SK-N-SH treated with all-trans-retinoic acid at 6 μM for 48 hours (cell line): ENCODE measurements at regions not wholly inside any gene's neighbourhood (a gene's known extent, or its start where the extent isn't known, plus 50 kb on each side); places are given as distances from the start of the nearest gene placed in this dataset.

Source experiments
- ATAC-seq: fragments of 200-7000 bp; cut with Tn5 transposase; 3 replicates; pipeline ENCODE4 v1.9.1; 2020; ENCODE audit warnings: mild to moderate bottlenecking, moderate library complexity
- ARNTL ChIP-seq: fragments of 450-650 bp; formaldehyde crosslinking; IDR thresholded peaks from 2 replicates; pipeline ENCODE4 v1.5.0; 2020; ENCODE audit warnings: low read depth, mild to moderate bottlenecking, moderate library complexity, borderline replicate concordance
- BACH2 ChIP-seq: fragments of 250-450 bp; sonication (Bioruptor Pico); IDR thresholded peaks from 2 replicates; pipeline ENCODE4 v1.9.0; 2021; ENCODE audit warnings: mild to moderate bottlenecking, borderline replicate concordance
- CSDC2 ChIP-seq: fragments of 250-450 bp; sonication (Bioruptor Pico); IDR thresholded peaks from 2 replicates; pipeline ENCODE4 v1.5.0; 2020; ENCODE audit warnings: mild to moderate bottlenecking, moderate library complexity
- ESRRG ChIP-seq: fragments of 250-450 bp; sonication (Bioruptor Pico); IDR thresholded peaks from 2 replicates; pipeline ENCODE4 v1.6.1; 2021; ENCODE audit warnings: mild to moderate bottlenecking
- GLIS3 ChIP-seq: fragments of 250-450 bp; sonication (Bioruptor Pico); IDR thresholded peaks from 2 replicates; pipeline ENCODE4 v1.5.0; 2020; ENCODE audit warnings: mild to moderate bottlenecking, moderate library complexity
- ISL1 ChIP-seq: fragments of 250-450 bp; sonication (Bioruptor Pico); IDR thresholded peaks from 2 replicates; pipeline ENCODE4 v2.1.2; 2022; ENCODE audit warnings: mild to moderate bottlenecking, moderate library complexity
- OSR1 ChIP-seq: fragments of 250-450 bp; sonication (Bioruptor Pico); IDR thresholded peaks from 2 replicates; pipeline ENCODE4 v1.8.0; 2022; ENCODE audit warnings: moderate library complexity, mild to moderate bottlenecking, inconsistent platforms
- PPARA ChIP-seq: fragments of 250-450 bp; sonication (Bioruptor Pico); IDR thresholded peaks from 2 replicates; pipeline ENCODE4 v1.5.0; 2020; ENCODE audit warnings: mild to moderate bottlenecking, borderline replicate concordance
- RARB ChIP-seq: fragments of 250-450 bp; sonication (Bioruptor Pico); IDR thresholded peaks from 2 replicates; pipeline ENCODE4 v1.8.0; 2021; ENCODE audit warnings: mild to moderate bottlenecking, moderate library complexity
- SNAI2 ChIP-seq: fragments of 250-450 bp; sonication (Bioruptor Pico); IDR thresholded peaks from 2 replicates; pipeline ENCODE4 v1.5.0; 2020; ENCODE audit warnings: mild to moderate bottlenecking, moderate library complexity
- TCF4 ChIP-seq: fragments of 250-450 bp; sonication (Bioruptor Pico); IDR thresholded peaks from 2 replicates; pipeline ENCODE4 v1.8.0; 2021; ENCODE audit warnings: mild to moderate bottlenecking, moderate library complexity, borderline replicate concordance
- TOX ChIP-seq: fragments of 250-450 bp; sonication (Bioruptor Pico); IDR thresholded peaks from 2 replicates; pipeline ENCODE4 v1.8.0; 2021; ENCODE audit warnings: mild to moderate bottlenecking, moderate library complexity, borderline replicate concordance
- ZC3H10 ChIP-seq: fragments of 250-450 bp; sonication (Bioruptor Pico); IDR thresholded peaks from 2 replicates; pipeline ENCODE4 v1.5.1; 2021; ENCODE audit warnings: mild to moderate bottlenecking, moderate library complexity
- ZFP3 ChIP-seq: fragments of 250-450 bp; sonication (Bioruptor Pico); IDR thresholded peaks from 2 replicates; pipeline ENCODE4 v1.5.0; 2020; ENCODE audit warnings: mild to moderate bottlenecking, moderate library complexity
- ZFP30 ChIP-seq: fragments of 450-650 bp; formaldehyde crosslinking; IDR thresholded peaks from 2 replicates; pipeline ENCODE4 v1.5.0; 2022; ENCODE audit warnings: mild to moderate bottlenecking, moderate library complexity
- ZNF565 ChIP-seq: fragments of 450-650 bp; formaldehyde crosslinking; conservative IDR thresholded peaks from 2 replicates; pipeline ENCODE4 v1.5.0; 2020; ENCODE audit warnings: low read depth, mild to moderate bottlenecking, moderate library complexity
- ZNF70 ChIP-seq: fragments of 450-650 bp; formaldehyde crosslinking; IDR thresholded peaks from 2 replicates; pipeline ENCODE4 v1.5.0; 2020; ENCODE audit warnings: mild to moderate bottlenecking, moderate library complexity
- TF ChIP-seq, protein P1 (sequence below): fragments of 250-450 bp; sonication (Bioruptor Pico); IDR thresholded peaks from 2 replicates; pipeline ENCODE4 v1.5.1; 2020; ENCODE audit warnings: low read depth, mild to moderate bottlenecking, moderate library complexity
- TF ChIP-seq, protein P2 (sequence below): fragments of 250-450 bp; sonication (Bioruptor Pico); IDR thresholded peaks from 2 replicates; pipeline ENCODE4 v1.8.0; 2020; ENCODE audit warnings: mild to moderate bottlenecking, moderate library complexity, borderline replicate concordance
- TF ChIP-seq, protein P3 (sequence below): fragments of 250-450 bp; sonication (Bioruptor Pico); IDR thresholded peaks from 2 replicates; pipeline ENCODE4 v1.8.0; 2021; ENCODE audit warnings: low read depth, mild to moderate bottlenecking, moderate library complexity, borderline replicate concordance
- TF ChIP-seq, protein P4 (sequence below): fragments of 250-450 bp; sonication (Bioruptor Pico); IDR thresholded peaks from 2 replicates; pipeline ENCODE4 v1.5.1; 2021; ENCODE audit warnings: mild to moderate bottlenecking, moderate library complexity

DNA sequence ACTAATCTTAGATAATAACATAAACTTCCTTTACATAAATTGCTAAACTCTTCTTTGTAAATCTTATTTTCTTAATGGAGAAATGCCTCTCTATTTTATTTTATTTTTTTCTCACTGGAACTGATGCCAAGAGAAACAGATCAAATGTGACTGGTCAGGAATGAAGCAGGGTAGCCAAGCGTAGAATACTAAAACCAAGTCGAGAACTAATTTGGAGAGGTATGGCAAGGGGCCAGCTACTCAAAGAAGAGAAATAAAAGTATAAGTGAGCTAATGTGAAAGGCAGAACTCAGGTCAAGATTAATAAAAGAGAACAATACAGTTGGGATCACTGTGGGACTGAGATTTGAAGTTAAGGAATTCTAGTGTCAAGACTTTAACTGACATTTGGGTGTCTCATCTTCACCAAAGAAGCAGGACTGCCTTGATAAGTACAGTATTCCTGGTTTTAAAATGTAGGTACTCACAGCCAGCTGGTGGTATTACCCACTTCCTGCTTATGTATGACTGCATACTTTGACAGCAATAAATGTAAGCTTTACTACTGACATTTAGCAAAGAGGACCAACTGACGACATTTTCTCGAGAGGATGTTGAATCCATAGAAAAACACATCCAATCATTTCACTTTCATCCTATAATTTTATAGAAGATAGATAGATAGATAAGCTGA, 1192.2 kb downstream of the EFNB2 start (continued):
- TF ChIP-seq ZFP30: no peak
- TF ChIP-seq TOX (CRISPR knock-in tag): no peak
- no peak for TF ChIP-seq BACH2 (CRISPR knock-in tag)
- TF ChIP-seq PPARA: no peak
- TF ChIP-seq, all 23 proteins: peak for 0

DNA sequence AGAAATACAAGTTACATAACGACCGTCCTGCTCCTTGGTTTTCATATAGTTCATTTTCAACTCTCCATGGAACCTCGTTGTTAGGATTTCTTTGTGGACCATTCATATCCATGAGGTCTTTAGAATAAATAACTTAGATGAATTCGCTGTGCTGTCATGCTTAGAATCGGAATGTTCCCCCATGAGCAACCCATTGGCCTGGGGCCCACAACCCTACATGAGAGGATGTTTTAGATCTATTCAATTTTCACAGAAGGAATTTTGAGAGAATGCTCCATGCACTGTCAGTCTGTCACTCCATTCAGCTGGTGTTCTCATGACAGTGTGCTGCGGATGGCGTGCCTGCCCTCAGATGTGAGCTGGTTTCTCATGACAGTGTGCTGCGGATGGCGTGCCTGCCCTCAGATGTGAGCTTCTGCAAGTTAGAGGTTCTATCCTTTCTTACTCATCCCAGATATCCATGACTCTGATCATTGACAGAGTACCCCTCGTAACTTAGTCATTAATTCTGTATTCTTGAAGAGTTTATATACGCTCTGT, 1193.1 kb downstream of the EFNB2 start:
- ATAC-seq: no peak
- TF ChIP-seq, protein P1, sequence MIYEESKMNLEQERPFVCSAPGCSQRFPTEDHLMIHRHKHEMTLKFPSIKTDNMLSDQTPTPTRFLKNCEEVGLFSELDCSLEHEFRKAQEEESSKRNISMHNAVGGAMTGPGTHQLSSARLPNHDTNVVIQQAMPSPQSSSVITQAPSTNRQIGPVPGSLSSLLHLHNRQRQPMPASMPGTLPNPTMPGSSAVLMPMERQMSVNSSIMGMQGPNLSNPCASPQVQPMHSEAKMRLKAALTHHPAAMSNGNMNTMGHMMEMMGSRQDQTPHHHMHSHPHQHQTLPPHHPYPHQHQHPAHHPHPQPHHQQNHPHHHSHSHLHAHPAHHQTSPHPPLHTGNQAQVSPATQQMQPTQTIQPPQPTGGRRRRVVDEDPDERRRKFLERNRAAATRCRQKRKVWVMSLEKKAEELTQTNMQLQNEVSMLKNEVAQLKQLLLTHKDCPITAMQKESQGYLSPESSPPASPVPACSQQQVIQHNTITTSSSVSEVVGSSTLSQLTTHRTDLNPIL (CRISPR knock-in tag): no peak

DNA sequence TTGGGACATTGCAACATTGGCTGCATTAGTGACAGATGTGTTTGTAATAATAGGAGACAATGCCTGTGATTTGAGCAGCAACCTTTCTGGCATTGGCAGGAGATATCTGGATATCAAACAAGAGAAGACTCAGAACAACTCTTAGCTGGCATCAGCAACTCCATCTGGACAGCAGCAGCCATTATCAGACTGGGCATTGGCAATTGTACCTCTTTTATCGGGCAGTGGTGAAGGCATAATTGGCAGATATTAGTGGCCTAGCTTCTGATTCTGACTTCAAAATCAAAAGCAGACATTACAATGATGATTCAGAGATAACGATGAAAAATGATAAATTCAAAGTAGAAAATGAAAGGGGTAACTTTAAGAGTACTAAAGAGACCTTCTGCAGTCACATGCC, 1193.7 kb downstream of the EFNB2 start:
- no peak for ATAC-seq
- TF ChIP-seq ISL1 (CRISPR knock-in tag): no peak
- no peak for TF ChIP-seq ESRRG
- no peak for TF ChIP-seq ZNF565 (CRISPR knock-in tag)
- TF ChIP-seq, protein P2, sequence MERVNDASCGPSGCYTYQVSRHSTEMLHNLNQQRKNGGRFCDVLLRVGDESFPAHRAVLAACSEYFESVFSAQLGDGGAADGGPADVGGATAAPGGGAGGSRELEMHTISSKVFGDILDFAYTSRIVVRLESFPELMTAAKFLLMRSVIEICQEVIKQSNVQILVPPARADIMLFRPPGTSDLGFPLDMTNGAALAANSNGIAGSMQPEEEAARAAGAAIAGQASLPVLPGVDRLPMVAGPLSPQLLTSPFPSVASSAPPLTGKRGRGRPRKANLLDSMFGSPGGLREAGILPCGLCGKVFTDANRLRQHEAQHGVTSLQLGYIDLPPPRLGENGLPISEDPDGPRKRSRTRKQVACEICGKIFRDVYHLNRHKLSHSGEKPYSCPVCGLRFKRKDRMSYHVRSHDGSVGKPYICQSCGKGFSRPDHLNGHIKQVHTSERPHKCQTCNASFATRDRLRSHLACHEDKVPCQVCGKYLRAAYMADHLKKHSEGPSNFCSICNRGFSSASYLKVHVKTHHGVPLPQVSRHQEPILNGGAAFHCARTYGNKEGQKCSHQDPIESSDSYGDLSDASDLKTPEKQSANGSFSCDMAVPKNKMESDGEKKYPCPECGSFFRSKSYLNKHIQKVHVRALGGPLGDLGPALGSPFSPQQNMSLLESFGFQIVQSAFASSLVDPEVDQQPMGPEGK (CRISPR knock-in tag): no peak
- TF ChIP-seq ZFP30: no peak
- TF ChIP-seq CSDC2 (CRISPR knock-in tag): no peak
- TF ChIP-seq RARB (CRISPR knock-in tag): no peak
- no peak for TF ChIP-seq GLIS3 (CRISPR knock-in tag)
- no peak for TF ChIP-seq ZC3H10
- no peak for TF ChIP-seq TOX (CRISPR knock-in tag)
- TF ChIP-seq, protein P3, sequence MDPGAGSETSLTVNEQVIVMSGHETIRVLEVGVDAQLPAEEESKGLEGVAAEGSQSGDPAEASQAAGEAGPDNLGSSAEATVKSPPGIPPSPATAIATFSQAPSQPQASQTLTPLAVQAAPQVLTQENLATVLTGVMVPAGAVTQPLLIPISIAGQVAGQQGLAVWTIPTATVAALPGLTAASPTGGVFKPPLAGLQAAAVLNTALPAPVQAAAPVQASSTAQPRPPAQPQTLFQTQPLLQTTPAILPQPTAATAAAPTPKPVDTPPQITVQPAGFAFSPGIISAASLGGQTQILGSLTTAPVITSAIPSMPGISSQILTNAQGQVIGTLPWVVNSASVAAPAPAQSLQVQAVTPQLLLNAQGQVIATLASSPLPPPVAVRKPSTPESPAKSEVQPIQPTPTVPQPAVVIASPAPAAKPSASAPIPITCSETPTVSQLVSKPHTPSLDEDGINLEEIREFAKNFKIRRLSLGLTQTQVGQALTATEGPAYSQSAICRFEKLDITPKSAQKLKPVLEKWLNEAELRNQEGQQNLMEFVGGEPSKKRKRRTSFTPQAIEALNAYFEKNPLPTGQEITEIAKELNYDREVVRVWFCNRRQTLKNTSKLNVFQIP (CRISPR knock-in tag): no peak
- TF ChIP-seq BACH2 (CRISPR knock-in tag): no peak
- TF ChIP-seq, protein P1 (CRISPR knock-in tag): no peak
- no peak for TF ChIP-seq ZNF70 (CRISPR knock-in tag)
- no peak for TF ChIP-seq TCF4 (CRISPR knock-in tag)
- no peak for TF ChIP-seq PPARA
- TF ChIP-seq, protein P4, sequence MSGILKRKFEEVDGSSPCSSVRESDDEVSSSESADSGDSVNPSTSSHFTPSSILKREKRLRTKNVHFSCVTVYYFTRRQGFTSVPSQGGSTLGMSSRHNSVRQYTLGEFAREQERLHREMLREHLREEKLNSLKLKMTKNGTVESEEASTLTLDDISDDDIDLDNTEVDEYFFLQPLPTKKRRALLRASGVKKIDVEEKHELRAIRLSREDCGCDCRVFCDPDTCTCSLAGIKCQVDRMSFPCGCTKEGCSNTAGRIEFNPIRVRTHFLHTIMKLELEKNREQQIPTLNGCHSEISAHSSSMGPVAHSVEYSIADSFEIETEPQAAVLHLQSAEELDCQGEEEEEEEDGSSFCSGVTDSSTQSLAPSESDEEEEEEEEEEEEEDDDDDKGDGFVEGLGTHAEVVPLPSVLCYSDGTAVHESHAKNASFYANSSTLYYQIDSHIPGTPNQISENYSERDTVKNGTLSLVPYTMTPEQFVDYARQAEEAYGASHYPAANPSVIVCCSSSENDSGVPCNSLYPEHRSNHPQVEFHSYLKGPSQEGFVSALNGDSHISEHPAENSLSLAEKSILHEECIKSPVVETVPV (CRISPR knock-in tag): no peak

DNA sequence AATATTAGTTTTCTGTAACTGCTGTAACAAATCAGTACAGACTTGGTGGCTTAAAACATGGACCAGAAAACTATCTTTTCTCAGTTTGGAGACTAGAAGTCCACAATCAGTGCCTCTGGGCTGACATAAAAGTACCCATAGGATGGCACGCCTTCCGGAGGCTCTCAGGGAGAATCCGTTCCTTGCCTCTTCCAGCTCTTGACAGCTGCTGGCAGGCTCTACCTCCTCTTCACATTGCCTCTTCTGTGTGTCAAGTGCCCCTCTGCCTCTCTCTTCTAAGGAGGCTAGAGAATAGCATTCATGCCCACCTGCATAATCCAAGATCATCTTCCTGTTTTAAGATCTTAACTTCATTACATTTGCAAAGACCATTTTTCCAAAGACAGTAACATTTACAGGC, 1194.2 kb downstream of the EFNB2 start:
- no peak for ATAC-seq
- TF ChIP-seq OSR1 (CRISPR knock-in tag) (no peak), ARNTL (CRISPR knock-in tag) (no peak), ZNF70 (CRISPR knock-in tag) (no peak), CSDC2 (CRISPR knock-in tag) (no peak), SNAI2 (CRISPR knock-in tag) (no peak), ZFP3 (no peak), ZC3H10 (no peak), BACH2 (CRISPR knock-in tag) (no peak), PPARA (no peak)
- TF ChIP-seq, protein P2 (CRISPR knock-in tag): no peak
- TF ChIP-seq, protein P4 (CRISPR knock-in tag): no peak
- TF ChIP-seq, protein P3 (CRISPR knock-in tag): no peak
